B cell (primary cell): ENCODE measurements at regions not wholly inside any gene's neighbourhood (a gene's known extent, or its start where the extent isn't known, plus 50 kb on each side); places are given as distances from the start of the nearest gene placed in this dataset.

Experiments used
- EZH2 ChIP-seq: IDR thresholded peaks from 2 replicates; pipeline ENCODE4 v1.6.1; 2012; ENCODE audit warnings: borderline replicate concordance, low read depth, mild to moderate bottlenecking, moderate library complexity, low read length; ENCODE audit not compliant: insufficient read depth, poor library complexity, severe bottlenecking
- TF ChIP-seq, protein P1 (sequence below): fragments of 200-600 bp; IDR thresholded peaks from one replicate; pipeline ENCODE4 v1.8.0; 2022; ENCODE audit warnings: antibody characterized with exemption, mild to moderate bottlenecking

DNA sequence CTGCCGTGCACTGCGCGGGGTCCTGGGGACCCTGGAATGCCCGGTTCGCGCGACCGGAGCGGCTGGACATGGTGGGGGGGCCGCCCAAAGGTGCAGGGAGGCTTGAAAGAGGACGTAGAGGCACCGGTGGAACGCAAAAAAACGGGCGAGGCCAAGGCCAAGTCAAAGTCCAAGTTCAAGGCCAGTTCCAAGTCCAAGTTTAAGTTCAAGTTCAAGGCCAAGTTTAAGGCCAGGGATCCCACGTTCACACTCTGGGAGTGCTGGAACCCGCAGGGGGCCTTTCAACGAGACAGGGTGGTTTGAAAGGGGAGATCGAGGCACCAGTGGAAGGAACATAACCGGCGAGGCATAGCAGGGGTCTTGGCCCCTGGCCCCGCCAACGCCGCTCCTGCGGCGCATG, 317.6 kb downstream of the ALG10 start:
- TF ChIP-seq, protein P1, sequence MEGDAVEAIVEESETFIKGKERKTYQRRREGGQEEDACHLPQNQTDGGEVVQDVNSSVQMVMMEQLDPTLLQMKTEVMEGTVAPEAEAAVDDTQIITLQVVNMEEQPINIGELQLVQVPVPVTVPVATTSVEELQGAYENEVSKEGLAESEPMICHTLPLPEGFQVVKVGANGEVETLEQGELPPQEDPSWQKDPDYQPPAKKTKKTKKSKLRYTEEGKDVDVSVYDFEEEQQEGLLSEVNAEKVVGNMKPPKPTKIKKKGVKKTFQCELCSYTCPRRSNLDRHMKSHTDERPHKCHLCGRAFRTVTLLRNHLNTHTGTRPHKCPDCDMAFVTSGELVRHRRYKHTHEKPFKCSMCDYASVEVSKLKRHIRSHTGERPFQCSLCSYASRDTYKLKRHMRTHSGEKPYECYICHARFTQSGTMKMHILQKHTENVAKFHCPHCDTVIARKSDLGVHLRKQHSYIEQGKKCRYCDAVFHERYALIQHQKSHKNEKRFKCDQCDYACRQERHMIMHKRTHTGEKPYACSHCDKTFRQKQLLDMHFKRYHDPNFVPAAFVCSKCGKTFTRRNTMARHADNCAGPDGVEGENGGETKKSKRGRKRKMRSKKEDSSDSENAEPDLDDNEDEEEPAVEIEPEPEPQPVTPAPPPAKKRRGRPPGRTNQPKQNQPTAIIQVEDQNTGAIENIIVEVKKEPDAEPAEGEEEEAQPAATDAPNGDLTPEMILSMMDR: no peak
- no peak for TF ChIP-seq EZH2
